GM21825 (cell line): ENCODE measurements at regions not wholly inside any gene's neighbourhood (a gene's known extent, or its start where the extent isn't known, plus 50 kb on each side); places are given as distances from the start of the nearest gene placed in this dataset.
"Not testable (repeated sequence)": the region's sequence is repeated elsewhere in the genome, so short reads cannot be mapped to it uniquely, and the experiment has no call there.

Experiments
- ATAC-seq: cut with Tn5 transposase; IDR thresholded peaks from one replicate; pipeline ENCODE4 v1.9.1; 2021; ENCODE audit warnings: mild to moderate bottlenecking, moderate library complexity; ENCODE audit not compliant: unreplicated experiment

DNA sequence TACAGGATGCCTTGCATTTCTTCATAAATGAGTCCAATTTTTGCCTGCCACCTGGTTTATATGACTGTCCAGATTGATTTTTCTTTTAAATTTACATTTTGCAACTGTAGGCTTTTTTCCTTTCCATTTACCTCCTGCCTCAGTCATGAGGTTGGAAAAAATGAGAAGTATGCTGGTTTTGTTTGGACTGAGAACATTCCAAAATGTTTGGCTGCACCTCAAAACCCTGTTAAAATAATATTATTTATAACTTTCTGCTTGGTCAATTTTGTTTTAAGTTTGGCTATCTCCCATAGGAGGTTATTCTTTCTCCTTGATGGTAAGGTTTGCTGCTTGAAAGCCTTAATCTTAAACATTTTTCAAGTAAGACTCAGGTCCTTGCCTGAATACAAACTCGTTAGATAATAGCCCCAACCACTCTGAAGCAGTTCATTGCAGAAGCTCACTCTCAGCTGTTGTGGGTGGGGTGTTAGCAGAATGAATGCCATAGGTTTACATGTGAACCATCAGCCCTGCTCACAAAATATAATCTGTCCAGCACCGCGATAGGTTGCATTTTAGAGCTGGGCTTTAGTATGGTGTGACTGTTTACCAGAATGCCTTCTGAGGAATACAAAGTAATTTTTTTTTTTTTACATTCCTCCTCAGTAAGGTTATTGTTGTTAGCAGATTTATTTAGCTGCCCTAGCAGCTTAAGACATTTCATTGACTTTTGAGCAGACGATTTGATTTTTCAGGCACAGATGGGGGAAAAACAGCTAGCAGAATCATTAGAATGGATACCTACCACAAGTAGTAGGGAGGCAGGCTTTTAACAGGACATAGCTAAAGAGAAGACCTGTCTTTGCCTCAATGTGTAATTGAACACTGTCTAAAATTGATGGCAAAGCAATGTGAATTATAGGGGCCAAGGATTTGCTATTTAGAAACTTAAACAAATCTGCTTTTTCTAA lies 630.8 kb upstream of the KCNMB2 start:
- no peak for ATAC-seq

DNA sequence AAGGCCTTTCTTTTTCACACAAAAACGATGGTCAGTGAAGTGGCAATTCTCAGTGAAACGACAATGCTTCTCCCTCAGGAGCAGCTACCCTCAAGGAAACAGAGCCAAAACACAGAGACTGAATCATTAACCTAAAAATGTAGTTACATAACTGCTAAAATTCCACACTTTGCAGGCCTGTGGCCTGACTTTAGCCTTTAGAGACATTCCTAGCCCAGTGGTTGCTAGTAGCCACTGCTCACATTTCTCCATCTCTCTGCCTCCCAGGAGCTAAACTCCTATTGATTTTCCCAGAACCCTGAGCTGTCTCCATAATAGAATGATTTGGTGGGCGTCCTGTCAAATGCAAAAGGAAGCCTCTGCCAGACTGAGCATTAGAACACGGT lies 630.1 kb upstream of the KCNMB2 start:
- no peak for ATAC-seq

DNA sequence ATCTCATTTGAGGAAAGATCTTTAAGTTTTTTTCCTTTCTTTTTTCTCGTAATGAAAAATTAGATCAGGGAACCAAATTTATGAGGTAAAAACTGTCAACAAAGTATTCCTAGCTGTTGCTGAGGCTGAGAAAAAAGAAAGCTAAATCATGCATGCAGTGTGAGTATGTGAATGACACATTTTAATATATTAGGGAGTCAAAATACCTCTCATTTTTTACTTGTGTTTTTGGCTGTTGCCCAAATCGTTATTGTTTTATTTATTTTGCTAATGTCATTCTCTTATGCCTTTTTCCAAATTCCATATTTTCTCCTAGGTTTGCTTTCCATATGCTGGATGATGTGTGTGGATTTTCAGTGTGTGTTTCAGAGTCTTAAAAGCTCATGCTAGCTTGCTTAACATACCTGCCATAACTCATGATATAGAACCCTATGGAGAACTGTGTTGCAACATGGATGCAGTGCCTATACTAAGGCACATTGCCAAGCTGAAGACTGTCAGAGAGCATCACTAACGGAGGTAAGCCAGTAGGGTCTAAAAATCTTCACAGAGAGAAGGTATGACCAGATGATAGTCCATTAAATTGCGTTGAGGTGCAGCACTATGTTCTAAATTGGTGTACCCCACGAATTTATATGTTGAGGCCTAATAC lies 629.5 kb upstream of the KCNMB2 start:
- no peak for ATAC-seq

DNA sequence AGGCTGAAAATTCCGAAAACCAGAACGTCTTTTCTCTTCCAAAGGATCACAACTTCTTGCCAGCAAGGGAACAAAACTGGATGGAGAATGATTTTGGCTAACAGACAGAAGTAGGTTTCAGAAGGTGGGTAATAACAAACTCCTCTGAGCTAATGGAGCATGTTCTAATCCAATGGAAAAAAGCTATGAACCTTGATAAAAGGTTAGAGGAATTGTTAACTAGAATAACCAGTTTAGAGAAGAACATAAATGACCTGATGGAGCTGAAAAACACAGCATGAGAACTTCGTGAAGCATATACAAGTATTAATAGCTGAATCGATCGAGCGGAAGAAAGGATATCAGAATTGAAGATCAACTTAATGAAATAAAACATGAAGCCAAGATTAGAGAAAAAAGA lies 626.7 kb upstream of the KCNMB2 start:
- ATAC-seq: not testable (repeated sequence)

DNA sequence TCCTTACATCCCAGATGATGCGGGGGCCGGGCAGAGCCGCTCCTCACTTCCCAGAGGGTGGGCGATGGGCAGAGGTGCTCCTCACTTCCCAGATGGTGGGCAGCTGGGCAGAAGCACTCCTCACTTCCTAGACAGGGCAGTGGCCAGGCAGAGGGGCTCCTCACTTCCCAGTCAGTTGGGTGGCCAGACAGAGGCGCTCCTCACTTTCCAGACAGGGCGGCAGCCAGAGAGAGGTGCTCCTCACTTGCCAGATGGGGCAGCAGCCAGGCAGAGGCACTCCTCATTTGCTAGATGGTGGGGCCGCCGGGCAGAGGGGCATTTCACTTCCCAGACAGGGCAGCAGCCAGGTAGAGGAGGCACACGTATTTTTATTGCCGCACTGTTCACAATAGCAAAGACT lies 622.0 kb upstream of the KCNMB2 start:
- no peak for ATAC-seq

DNA sequence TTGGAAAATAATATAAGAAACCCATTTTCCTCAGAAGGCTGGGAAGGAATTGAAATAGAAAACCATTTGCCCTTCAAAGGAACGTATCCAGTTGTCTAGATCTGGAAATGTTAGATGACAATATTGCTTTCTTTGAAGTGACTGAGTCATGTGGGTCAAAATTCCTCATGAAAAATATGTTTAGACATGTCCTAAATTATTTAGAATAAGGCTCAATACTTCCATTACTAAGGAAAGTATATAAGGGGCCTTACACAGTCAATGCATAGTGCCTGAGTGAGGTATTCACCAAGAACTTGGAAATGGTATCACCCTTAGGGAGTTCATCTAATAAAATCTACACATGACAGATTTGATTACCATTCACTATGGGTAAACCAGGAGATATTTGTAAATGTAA lies 619.8 kb upstream of the KCNMB2 start:
- ATAC-seq: no peak

DNA sequence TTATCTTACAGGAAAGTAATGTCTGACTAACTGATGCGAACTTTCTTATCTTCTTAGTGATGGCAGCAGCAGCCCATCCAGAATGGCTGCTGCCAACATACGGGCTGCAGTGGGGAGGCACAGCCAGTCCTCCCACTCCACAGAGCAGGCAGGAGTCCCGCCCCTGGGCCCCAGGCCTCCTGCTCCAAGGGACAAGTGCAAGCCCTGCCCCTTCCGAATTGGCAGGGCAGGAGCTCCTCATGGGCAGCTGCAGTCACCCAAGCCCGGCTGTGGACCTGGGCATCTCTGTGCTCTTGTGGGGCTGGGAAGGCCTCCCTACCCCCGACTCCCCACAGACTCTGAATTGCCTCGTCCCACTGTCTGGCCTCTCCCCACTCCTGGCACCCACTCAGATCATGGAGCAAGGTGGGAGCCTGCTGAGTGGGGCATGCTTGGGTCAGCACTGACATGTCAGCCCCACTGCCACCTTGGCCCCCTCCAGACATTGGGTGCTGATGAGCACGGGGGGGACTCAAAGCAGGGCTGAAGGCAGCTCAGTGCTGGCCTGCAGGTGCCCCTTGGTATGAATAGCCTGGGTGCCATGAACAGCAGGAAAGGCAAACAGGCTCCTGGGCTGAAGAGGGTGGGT lies 618.9 kb upstream of the KCNMB2 start:
- no peak for ATAC-seq

DNA sequence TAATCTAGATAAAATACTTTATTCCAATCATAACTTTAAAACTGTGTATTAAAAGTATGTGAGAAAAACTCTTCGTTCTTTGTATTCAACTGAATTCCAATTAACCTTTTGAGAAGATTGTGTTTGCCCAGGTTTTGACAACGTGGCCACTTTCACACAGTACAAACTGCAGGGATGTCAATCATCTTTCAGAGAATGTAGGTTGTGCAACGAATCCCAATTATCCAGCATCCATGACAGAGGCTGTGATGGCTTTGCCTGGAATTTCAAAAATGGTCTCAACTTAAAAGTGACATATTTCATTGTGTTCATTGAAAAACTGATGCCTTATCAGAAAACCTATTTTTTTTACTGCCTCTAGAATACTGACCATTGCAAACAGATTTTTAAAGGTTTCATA lies 615.1 kb upstream of the KCNMB2 start:
- ATAC-seq: no peak

DNA sequence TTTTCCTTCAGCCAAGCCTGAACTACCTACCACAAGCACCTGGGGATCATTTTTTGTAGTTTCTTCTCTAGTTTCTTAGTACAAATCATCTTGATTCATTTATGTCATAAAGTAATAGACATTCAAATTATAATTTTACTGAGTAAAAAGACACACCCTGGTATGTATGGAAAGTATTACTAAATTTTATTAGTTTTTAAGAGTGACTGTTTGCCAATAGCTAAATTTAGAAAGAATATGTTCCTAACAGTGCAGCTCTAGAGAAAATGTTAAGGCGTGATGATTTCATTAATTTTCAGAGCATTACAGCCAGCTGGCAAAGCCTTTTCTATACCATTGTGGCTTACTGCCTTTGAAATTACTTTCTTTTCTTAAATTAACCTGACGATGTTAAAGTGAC lies 612.0 kb upstream of the KCNMB2 start:
- no peak for ATAC-seq

DNA sequence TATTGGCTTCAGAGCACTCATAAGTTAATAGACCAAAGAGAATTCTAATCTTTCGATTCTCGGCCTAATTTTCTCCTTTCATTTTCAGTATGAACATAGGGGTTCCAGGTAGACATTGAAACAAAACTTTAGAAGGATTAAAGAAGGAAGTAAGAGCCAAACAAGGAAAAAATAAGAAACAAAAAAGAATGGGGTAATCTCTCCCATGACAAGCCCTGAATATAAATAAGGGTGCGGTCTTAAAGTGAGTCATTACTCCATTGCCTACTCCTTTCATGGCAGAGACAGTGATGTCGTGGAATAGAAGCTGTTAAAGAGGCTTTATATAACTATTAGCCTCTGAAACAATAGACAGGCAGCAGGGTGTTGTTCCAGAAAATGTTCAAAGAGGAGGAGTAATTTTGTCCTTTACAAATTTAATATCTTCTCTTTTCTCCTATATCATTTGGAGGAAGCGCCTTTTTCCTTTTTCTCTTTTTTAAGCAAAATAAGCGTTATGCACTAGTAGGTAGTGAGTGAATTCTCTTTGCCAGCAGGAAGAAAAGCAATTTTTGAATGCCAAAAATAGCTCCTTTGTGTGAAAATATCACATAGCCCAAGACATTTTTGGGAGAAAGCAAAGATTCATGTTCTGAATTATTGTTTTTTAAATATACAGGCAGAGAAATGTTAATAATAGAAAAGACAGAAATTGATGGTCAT lies 607.9 kb upstream of the KCNMB2 start:
- ATAC-seq: peak; percentile 77

DNA sequence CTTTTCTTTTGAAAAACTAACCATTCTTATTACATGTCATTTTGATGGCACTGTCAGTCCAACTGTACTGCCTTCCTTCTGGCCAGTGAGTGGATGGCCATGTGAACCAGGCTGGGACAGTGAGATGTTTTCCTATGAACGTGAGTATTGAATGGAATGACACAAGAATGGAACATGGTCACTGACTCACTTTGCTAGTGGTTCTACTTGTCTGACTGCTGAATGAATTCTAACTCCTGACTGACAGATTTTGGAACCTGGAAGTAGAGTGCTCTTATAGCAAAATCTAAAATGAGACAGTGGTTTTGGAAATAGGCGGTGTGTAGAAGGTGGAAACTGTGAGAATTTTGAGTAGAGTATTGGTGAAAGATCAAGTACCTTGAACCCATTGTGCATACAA lies 606.9 kb upstream of the KCNMB2 start:
- ATAC-seq: no peak

DNA sequence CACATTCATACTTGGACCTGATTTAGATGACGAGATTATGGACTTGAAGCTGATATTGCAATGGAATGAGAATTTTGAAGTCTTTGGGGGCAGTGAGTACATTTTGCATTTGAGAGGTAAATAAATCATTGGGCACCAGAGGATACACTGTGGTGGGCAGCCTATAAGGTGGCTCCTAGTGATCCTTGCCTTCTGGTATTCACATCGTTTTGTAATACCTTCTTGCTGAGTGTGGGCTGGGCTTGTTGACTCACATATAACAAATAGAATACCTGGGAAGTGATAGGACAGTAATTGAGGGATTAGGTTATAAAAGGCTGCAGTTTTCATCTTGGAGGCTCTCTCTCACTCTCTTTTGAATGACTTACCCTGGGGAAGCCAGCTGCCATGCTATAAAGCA lies 605.5 kb upstream of the KCNMB2 start:
- no peak for ATAC-seq

DNA sequence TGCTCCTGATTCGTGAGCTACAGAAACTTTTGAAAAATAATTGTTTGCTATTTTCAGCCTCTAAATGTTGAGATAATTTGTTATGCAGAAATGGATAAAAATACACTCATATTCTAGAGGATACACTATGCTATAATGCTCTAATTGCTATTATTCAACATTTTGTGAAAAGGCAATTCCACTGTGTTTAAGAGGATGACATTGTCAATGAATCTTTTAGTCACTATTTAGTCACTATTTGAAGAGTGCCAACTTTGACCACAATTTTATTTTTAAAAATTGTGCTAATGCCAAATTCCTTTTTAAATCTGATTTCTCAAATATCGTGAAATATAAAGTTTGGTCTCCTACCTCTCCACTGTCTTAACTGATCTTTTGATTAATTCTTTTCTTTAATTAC lies 604.9 kb upstream of the KCNMB2 start:
- ATAC-seq: no peak

DNA sequence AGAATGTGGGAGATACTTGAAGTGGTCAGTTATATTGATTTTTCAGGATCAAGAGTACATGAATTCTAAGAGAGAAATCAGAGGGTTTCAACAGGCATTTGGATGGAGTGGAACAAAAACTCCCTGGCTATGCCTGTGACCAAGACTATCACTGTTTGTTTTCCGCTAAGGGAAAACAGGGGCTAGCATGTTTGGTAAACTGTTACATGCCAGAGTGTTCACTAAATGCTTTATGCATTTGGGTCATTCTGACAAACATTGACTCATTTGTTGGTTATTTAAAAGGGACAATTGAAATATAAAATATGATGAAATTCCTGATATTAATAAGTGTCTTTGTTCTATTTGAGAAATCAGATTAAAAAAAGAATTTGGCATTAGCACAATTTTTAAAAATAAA lies 603.9 kb upstream of the KCNMB2 start:
- no peak for ATAC-seq

DNA sequence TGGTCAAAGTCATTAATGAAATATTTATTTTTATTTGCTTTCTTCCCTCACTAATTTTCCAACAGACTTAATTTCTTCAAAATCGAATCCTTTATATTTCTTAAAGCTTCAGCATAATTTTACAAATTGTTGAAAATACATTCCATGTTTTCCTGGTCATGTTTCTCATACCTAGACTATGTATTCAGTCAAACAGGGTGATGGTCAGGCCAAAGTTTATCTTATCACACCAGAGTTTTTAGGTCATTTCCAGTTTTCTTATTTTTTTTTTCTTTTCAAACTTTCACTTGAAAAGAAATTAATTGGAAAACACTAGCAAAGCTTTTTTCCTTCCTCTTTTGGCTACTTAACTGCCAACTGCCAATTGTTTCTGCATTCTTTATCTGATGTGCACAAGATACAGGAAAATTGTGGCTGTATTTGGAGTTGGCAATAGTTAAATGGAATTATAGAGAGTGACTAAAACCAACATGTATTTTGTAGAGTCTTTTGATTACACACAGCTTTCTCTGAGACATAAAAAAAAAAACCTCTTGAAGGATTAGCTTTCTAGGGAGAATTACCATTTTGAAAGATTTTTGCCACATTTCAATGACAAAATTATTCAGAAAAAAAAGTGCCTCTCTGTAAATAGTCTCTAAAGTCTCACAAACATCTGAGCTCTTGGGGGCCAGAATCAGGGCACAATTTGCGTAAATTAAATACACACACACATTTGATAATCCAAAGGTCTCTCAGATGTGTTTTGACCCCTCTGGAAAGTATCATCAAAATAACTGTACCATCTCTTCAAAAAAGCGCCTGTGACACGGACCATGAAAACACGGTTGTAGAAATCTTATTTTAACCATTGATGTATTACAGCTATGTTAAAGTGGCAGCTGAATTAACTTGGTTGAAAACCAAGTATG lies 603.2 kb upstream of the KCNMB2 start:
- ATAC-seq: no peak

DNA sequence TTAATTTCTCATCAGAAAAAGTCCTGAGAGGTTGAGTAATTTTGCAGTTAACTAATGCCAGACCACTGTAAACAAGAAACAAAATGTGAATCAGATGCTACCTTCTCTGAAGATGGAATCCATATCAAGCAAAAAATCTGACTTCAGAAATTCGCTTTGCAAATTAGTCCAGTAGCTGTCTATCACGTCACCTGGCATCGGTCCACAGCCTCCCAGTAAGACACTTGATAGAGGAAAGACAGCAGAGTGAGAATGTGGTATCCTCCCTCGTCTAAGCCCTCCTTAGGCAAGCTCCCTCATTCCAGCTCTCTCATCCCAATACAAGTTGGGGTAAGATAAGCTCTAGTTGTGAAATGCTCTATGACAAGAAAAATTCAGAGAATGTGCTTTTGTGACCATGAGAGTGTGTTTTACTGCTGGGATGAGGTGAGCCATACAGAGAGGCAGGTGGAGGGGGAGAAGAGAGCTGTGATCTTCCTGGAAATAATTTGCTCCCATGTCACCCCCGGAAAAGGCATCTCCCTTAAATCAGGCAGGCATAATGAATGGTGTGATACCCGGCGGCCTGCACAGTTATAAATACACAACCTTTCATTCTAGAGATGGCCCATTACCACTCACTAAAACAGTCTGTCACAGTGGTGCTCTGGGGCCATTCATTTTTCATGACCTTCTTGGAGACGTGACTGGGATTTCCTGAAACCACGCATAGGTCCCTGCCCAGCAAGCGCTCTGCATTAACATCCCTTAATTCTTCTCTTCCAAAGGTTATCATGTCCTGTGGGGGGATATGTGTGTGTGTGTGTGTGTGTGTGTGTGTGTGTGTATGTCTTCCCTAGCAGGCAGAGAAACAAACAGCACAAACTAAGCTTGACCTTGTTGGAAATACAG lies 602.0 kb upstream of the KCNMB2 start:
- no peak for ATAC-seq

DNA sequence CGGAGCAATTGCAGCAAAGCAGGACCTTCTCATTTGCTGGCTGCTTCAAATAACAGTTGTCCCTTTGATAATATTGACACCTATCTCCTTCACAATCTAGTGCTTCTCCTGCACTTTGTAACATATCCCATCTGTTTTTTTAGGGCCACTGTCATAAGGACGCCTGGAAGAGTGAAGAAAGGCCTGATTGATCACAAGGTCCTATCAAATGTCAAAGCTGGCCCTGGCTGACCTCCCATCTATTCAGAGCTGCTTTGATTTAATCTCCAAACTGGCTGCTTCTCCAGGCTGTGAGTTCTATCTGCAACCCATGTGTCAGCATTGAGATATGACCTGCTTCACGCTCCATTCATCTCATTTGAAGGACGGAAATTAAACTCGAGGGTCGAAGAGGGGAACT lies 601.2 kb upstream of the KCNMB2 start:
- ATAC-seq: no peak

DNA sequence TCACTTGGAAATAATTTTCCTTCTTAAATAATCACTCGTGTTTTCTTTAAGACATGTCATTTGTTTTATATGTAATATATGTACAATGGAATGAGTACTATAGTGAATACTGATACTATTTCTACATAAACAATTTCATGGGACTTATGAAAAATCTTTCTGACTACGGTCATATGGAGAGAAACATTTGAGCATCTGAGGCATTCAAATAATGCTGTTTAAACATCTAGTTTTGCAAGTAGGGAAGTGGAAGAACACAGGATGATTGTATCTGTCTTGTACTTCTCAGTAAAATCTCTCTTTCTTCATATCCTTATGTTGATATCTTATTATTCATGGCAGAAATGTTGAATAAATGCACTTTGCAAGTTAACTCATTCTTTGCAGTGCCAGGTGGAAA lies 599.5 kb upstream of the KCNMB2 start:
- ATAC-seq: no peak

DNA sequence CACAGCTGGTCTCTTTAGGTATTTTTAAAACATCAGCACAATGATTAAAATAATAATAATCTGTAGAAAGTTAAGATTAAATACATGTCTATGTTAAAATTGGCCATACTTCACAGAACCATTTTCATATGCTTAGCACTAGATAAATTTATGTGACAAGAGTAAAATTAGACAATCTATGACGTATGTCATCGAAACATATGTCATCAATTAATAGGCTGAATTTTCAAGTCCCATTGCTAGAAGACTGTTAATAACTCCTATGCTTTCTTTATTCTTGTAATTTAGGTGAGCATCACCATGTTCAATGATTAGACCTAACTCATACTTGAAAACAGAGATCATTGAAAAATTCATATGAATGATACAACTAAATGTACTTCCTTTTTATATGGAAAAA lies 593.3 kb upstream of the KCNMB2 start:
- no peak for ATAC-seq
